ENCODE measurements at regions not wholly inside any gene's neighbourhood (a gene's known extent, or its start where the extent isn't known, plus 50 kb on each side); places are given as distances from the start of the nearest gene placed in this dataset.

GRCh38 chr20:21017528-21018085 lies 88.6 kb downstream of the LINC00237 start:
- Histone ChIP-seq H3K4me3 (ENCODE audit: low read depth, low read length) (no peak overlapping the region), H3K36me3 (ENCODE audit: insufficient read depth) (no peaks in the 10 kb centered on the region), H3K27ac (ENCODE audit: low read depth) (no peak overlapping the region), H3K4me1 (ENCODE audit: insufficient read depth) (no peaks in the 10 kb centered on the region)
- WGBS, result 35% methylated on average over 11 of the region's 11 CpGs
- DNase-seq (ENCODE audit: extremely low spot score), result no peak

GRCh38 chr20:21016751-21017150 lies 89.4 kb downstream of the LINC00237 start:
- H3K27ac ChIP-seq (ENCODE audit: low read depth), result no peak overlapping the region
- H3K36me3 ChIP-seq (ENCODE audit: insufficient read depth), result no peaks in the 10 kb centered on the region
- 80% methylated on average over 3 of the region's 3 CpGs for WGBS
- no peak for DNase-seq (ENCODE audit: extremely low spot score)
- no peaks in the 10 kb centered on the region for H3K4me1 ChIP-seq (ENCODE audit: insufficient read depth)
- H3K4me3 ChIP-seq (ENCODE audit: low read depth, low read length), result no peak overlapping the region

GRCh38 chr20:21014528-21014927 lies 91.6 kb downstream of the LINC00237 start:
- 59% methylated on average over 1 of the region's 1 CpG for WGBS
- H3K4me3 ChIP-seq (ENCODE audit: low read depth, low read length), result no peak overlapping the region
- no peak overlapping the region for H3K27ac ChIP-seq (ENCODE audit: low read depth)
- no peaks in the 10 kb centered on the region for H3K36me3 ChIP-seq (ENCODE audit: insufficient read depth)
- no peak for DNase-seq (ENCODE audit: extremely low spot score)
- H3K4me1 ChIP-seq (ENCODE audit: insufficient read depth), result no peaks in the 10 kb centered on the region

DNA sequence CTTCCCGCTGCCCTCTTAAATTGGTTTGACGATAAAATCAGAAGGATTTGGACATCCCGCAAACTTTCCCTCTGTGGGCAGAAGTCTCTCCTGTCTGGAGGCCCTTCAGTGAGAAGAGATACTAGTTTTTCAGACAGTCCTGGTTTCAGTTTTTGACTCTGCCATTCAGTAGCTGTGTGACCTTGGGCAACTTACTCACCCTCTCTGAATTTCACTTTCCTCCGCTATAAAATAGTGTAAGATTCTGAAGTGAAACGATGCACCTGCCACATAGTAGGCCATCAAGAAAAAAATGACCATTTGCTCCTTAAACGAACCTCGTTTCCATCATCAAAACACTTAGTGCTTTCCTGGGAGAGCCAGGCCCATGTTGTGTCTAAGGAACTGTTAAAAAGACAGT lies 97.2 kb downstream of the LINC00237 start:
- no peak overlapping the region for H3K4me3 ChIP-seq (ENCODE audit: low read depth, low read length)
- no peak for DNase-seq (ENCODE audit: extremely low spot score)
- no peaks in the 10 kb centered on the region for H3K36me3 ChIP-seq (ENCODE audit: insufficient read depth)
- no peaks in the 10 kb centered on the region for H3K4me1 ChIP-seq (ENCODE audit: insufficient read depth)
- H3K27ac ChIP-seq (ENCODE audit: low read depth), result no peak overlapping the region
- WGBS, result 85% methylated on average over 7 of the region's 7 CpGs

DNA sequence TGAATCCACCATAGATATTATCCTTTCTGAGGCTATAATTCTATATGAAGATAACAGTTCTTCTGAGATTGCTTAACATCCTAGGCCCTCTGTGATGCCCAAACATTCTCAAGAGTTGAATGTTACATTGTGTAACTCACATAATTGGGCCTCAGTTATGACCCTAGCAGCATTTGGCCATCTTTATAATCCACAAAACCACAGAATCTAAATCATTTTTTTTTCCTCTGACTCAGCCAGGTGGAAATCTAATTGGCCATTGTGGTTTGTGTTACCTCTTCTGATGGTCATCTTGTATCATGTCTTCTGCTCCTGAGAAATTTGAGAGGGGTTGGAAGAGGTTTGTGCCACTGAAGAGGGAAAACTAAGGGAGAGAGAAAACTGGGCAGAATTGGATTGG lies 99.5 kb downstream of the LINC00237 start:
- no peak for DNase-seq (ENCODE audit: extremely low spot score)
- H3K36me3 ChIP-seq (ENCODE audit: insufficient read depth), result no peaks in the 10 kb centered on the region
- H3K4me3 ChIP-seq (ENCODE audit: low read depth, low read length), result no peak overlapping the region
- H3K4me1 ChIP-seq (ENCODE audit: insufficient read depth), result no peaks in the 10 kb centered on the region
- no peak overlapping the region for H3K27ac ChIP-seq (ENCODE audit: low read depth)

DNA sequence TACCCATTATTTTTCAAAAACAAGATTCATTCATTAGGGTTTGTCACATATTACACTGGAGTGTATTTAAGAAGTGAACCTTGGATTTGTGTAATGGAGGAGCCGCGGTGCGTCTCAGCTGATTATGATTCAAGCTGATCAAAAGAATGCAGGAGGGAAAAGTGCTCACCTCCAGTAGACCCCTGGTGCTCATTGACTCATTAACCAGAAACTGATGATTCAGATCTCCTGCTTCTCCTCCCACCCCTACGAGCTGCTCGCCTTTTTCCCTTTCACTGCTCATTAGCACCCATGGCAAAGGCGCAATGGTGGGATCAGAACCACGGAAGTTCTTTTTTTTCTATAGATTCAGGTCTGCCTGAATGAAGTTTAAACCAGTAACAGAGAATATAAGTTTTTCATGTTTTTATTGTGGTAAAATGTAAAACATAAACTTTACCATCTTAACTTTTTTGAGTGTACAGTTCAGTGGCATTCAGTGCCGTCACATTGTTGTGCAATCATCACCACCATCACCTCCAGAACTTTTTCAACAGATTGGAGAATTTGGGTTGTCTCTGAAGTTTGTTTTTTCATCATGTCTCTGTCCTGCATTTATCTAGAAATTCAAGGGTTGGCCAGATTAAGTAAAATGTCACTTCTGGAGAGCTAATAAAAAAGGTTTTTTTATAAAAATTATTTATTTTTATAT lies 101.6 kb downstream of the LINC00237 start:
- Histone ChIP-seq H3K4me1 (ENCODE audit: insufficient read depth) (no peaks in the 10 kb centered on the region), H3K36me3 (ENCODE audit: insufficient read depth) (no peaks in the 10 kb centered on the region), H3K27ac (ENCODE audit: low read depth) (no peak overlapping the region), H3K4me3 (ENCODE audit: low read depth, low read length) (no peak overlapping the region)
- 82% methylated on average over 8 of the region's 8 CpGs for WGBS
- DNase-seq (ENCODE audit: extremely low spot score), result no peak

GRCh38 chr20:21003902-21004301 lies 102.3 kb downstream of the LINC00237 start:
- WGBS, result 95% methylated on average over 2 of the region's 2 CpGs
- Histone ChIP-seq H3K27ac (ENCODE audit: low read depth) (no peak overlapping the region), H3K4me3 (ENCODE audit: low read depth, low read length) (no peak overlapping the region), H3K36me3 (ENCODE audit: insufficient read depth) (no peaks in the 10 kb centered on the region), H3K4me1 (ENCODE audit: insufficient read depth) (no peaks in the 10 kb centered on the region)
- DNase-seq (ENCODE audit: extremely low spot score), result no peak

DNA sequence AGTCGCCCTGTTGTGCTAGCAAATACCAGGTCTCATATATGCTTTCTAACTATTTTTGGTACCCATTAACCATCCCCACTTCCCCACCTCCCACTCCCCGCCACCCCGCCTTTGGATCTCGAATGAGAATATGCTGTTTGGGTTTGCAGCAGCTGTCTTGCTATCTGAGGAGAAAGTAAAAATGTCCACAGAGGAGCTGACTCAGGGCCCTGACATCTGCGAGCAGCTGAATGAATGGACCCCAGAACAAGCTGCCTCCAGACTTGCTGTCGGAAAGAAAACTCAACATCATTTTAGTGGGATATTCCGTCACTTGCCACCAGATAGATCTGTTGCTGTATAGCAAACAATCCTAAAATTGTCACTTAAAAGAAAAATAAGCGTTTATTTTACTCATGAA lies 103.7 kb downstream of the LINC00237 start:
- H3K4me1 ChIP-seq (ENCODE audit: insufficient read depth), result no peaks in the 10 kb centered on the region
- H3K4me3 ChIP-seq (ENCODE audit: low read depth, low read length), result no peak overlapping the region
- H3K27ac ChIP-seq (ENCODE audit: low read depth), result no peak overlapping the region
- no peak for DNase-seq (ENCODE audit: extremely low spot score)
- no peaks in the 10 kb centered on the region for H3K36me3 ChIP-seq (ENCODE audit: insufficient read depth)
- 85% methylated on average over 8 of the region's 8 CpGs for WGBS

GRCh38 chr20:20993372-20993771 lies 112.8 kb downstream of the LINC00237 start:
- Histone ChIP-seq H3K4me3 (ENCODE audit: low read depth, low read length) (no peak overlapping the region), H3K36me3 (ENCODE audit: insufficient read depth) (no peaks in the 10 kb centered on the region), H3K4me1 (ENCODE audit: insufficient read depth) (no peaks in the 10 kb centered on the region), H3K27ac (ENCODE audit: low read depth) (no peak overlapping the region)
- 74% methylated on average over 12 of the region's 12 CpGs for WGBS
- DNase-seq (ENCODE audit: extremely low spot score), result no peak

DNA sequence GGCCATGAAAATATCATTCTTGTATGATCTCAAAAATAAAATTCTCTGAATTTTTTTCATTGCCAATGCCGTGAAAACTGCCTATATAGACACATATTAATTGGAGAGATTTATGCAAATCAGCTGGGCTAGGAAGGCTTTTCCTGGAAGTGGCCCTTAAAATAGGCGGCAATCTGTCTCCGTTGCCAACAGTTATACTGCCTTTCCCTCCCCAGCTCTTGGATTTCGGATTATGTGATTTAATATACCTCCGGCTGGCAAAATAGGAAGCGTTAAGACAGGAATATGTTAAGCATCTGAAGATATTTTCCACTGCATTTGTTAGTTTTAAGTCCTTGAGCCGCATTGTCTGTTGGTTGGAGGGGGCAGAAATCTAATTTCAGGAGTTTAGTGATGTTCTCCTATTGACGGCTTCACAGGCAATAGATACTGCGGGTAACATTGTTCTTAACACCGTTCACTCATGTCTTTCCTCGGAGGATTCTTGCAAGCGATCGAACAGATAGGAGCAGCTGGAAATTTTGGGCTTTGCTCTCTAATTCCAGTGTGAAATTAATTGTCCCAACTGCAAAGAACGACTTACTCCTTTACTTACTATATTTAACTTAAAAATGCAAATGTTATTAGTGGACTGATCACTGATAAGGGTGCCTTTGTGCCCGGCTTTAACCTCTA lies 113.3 kb downstream of the LINC00237 start:
- Histone ChIP-seq H3K27ac (ENCODE audit: low read depth) (no peak overlapping the region), H3K4me1 (ENCODE audit: insufficient read depth) (no peaks in the 10 kb centered on the region), H3K4me3 (ENCODE audit: low read depth, low read length) (no peak overlapping the region), H3K36me3 (ENCODE audit: insufficient read depth) (no peaks in the 10 kb centered on the region)
- no peak for DNase-seq (ENCODE audit: extremely low spot score)
- WGBS, result 79% methylated on average over 15 of the region's 15 CpGs

GRCh38 chr20:20992277-20992676 lies 113.9 kb downstream of the LINC00237 start:
- H3K36me3 ChIP-seq (ENCODE audit: insufficient read depth), result no peaks in the 10 kb centered on the region
- H3K27ac ChIP-seq (ENCODE audit: low read depth), result no peak overlapping the region
- DNase-seq (ENCODE audit: extremely low spot score), result no peak
- H3K4me1 ChIP-seq (ENCODE audit: insufficient read depth), result no peaks in the 10 kb centered on the region
- no peak overlapping the region for H3K4me3 ChIP-seq (ENCODE audit: low read depth, low read length)
- WGBS, result 86% methylated on average over 7 of the region's 7 CpGs

GRCh38 chr20:20989081-20989480 lies 117.1 kb downstream of the LINC00237 start:
- no peaks in the 10 kb centered on the region for H3K36me3 ChIP-seq (ENCODE audit: insufficient read depth)
- no peaks in the 10 kb centered on the region for H3K4me1 ChIP-seq (ENCODE audit: insufficient read depth)
- no peak overlapping the region for H3K4me3 ChIP-seq (ENCODE audit: low read depth, low read length)
- WGBS, result 54% methylated on average over 3 of the region's 3 CpGs
- no peak for DNase-seq (ENCODE audit: extremely low spot score)
- H3K27ac ChIP-seq (ENCODE audit: low read depth), result no peak overlapping the region

DNA sequence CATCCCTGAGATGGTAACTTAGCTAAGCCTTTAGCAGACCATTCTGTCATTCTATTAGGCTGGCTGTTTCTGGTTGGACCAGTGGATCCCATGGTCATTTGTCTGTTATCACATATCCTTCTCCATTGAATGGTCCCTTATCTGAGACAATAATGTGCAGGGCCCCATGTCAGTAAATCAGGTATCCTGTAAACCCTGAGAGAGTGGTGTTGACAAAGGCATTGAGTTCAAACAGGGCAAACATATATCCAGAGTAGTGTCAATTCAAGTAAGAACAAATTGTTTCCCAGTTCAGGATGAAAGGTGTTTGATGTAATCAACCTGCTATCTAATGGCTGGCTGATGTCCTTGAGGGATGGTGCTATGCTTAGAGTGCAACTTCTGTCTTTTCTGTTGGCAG lies 126.2 kb downstream of the LINC00237 start:
- no peak overlapping the region for H3K4me3 ChIP-seq (ENCODE audit: low read depth, low read length)
- no peaks in the 10 kb centered on the region for H3K4me1 ChIP-seq (ENCODE audit: insufficient read depth)
- no peak for DNase-seq (ENCODE audit: extremely low spot score)
- H3K27ac ChIP-seq (ENCODE audit: low read depth), result no peak overlapping the region
- no peaks in the 10 kb centered on the region for H3K36me3 ChIP-seq (ENCODE audit: insufficient read depth)

DNA sequence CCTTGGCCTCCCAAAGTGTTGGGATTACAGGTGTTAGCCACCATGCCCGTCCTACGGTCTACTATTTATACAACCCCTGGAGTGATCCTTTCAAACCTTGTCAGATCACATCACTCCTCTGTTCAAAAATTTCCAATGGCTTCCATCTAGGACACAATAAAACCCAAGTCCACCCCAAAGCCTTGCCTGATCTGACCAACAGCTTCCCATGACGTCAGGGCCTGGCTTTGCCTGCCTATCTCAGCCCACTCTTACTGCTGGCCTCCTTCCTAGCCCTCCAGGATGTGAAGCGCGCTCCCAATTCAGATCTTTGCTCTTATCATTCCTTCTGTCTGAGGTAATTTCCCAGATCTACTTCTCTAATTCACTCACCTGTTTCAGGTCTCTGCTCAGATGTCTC lies 128.4 kb downstream of the LINC00237 start:
- Histone ChIP-seq H3K4me1 (ENCODE audit: insufficient read depth) (no peaks in the 10 kb centered on the region), H3K4me3 (ENCODE audit: low read depth, low read length) (no peak overlapping the region), H3K36me3 (ENCODE audit: insufficient read depth) (no peaks in the 10 kb centered on the region), H3K27ac (ENCODE audit: low read depth) (no peak overlapping the region)
- WGBS, result 86% methylated on average over 5 of the region's 5 CpGs
- DNase-seq (ENCODE audit: extremely low spot score), result no peak

Measured in urinary bladder (tissue), 3 donors.